ENCODE measurements at regions not wholly inside any gene's neighbourhood (a gene's known extent, or its start where the extent isn't known, plus 50 kb on each side); places are given as distances from the start of the nearest gene placed in this dataset.

DNA sequence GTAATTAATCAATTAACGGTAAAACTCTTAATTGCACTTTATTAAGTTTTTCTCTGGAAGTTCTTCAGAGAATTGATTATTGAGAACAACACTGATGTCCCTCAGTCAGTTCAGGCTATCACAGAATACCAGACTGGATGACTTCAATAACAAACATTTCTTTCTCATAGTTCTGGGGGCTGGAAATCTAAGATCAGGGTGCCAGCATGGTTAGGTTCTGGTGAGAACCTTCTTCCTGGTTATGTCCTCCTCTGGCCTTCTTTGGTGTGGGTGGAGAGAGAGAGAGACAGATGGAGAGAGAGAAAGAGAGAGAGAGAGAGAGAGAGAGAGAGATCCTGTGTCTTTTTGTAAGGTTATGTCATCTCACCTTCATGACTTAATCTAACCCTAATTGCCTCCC is 71.4 kb upstream of the DAP start:
- POLR2A ChIA-PET, result no interaction called here
- no peak for DNase-seq
- H2AFZ ChIP-seq (ENCODE audit: low read depth), result no peak overlapping the region

DNA sequence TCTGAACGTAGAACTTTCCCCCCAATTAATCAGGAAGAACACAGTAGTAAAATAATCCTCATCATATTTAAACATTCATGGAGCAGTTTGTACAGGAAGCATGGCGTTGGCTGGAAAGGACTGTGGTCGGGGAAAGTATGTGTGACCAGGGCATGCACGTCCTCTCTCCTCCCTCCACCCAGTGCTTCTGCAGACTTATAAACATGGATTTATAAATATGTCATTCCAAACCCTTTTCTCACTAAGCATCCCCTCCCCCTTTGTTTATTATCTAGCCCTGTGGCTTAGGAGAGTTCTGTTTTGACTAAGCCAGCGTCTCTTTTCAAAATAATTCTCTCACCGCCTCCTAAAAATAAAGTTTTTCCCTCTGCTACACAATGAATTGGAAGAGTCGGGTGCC is 70.4 kb upstream of the DAP start:
- Histone ChIP-seq H3K4me2 (no peak overlapping the region), H4K20me1 (ENCODE audit: insufficient read depth) (no peaks in the 10 kb centered on the region), H3K79me2 (ENCODE audit: insufficient read depth) (no peaks in the 10 kb centered on the region), H3K27me3 (ENCODE audit: insufficient read depth) (no peaks in the 10 kb centered on the region; the same call in 1 of the 2 replicates), H3F3A (replicated peaks; ENCODE audit: insufficient read depth) (peaks cover 3% of the 10 kb centered on the region), H3K9me2 (no peaks in the 10 kb centered on the region), H3K9ac (no peak overlapping the region), H2AFZ (ENCODE audit: low read depth) (no peak overlapping the region), H3K27ac (ENCODE audit: low read depth in 2 of 2, low read length in 1 of 2) (no peak overlapping the region), H3K36me3 (replicated peaks in 1 of 2; ENCODE audit: control insufficient read depth in 1 of 2, insufficient read depth in 2 of 2, low read length in 1 of 2) (no peaks in the 10 kb centered on the region), H3K4me1 (ENCODE audit: control insufficient read depth in 1 of 2, insufficient read depth in 2 of 2, low read depth in 1 of 2, low read length in 1 of 2) (no peaks in the 10 kb centered on the region), H3K4me3 (ENCODE audit: low read depth in 2 of 2, low read length in 1 of 2) (no peak overlapping the region), H3K9me3 (no peaks in the 10 kb centered on the region)
- WGBS (ENCODE audit: low lambda C conversion rate), result 60% methylated on average over 7 of the region's 7 CpGs
- ChIA-PET CTCF (no interaction called here), POLR2A (no interaction called here)
- no peak for DNase-seq
- TF ChIP-seq NFIC (IDR thresholded peaks at IDR 0.05; ENCODE audit: borderline replicate concordance) (no peak), YY1 (IDR thresholded peaks at IDR 0.05; ENCODE audit: low read depth) (no peak), RXRA (IDR thresholded peaks at IDR 0.05; ENCODE audit: borderline replicate concordance, low read depth) (no peak), MEF2A (IDR thresholded peaks at IDR 0.05; ENCODE audit: borderline replicate concordance, low read depth) (no peak), GABPA (IDR thresholded peaks at IDR 0.05; ENCODE audit: low read depth) (no peak), NRF1 (IDR thresholded peaks at IDR 0.05; ENCODE audit: low read depth, low read length) (no peak), EP300 (IDR thresholded peaks at IDR 0.05; ENCODE audit: borderline replicate concordance in 1 of 2, low read depth in 1 of 2, low read length in 1 of 2) (no peak), RAD21 (IDR thresholded peaks at IDR 0.05; ENCODE audit: low read length) (no peak), TEAD4 (IDR thresholded peaks at IDR 0.05; ENCODE audit: borderline replicate concordance, insufficient read depth) (no peak), MXI1 (IDR thresholded peaks at IDR 0.05; ENCODE audit: low read depth, low read length) (no peak)
- TF ChIP-seq, protein P1, sequence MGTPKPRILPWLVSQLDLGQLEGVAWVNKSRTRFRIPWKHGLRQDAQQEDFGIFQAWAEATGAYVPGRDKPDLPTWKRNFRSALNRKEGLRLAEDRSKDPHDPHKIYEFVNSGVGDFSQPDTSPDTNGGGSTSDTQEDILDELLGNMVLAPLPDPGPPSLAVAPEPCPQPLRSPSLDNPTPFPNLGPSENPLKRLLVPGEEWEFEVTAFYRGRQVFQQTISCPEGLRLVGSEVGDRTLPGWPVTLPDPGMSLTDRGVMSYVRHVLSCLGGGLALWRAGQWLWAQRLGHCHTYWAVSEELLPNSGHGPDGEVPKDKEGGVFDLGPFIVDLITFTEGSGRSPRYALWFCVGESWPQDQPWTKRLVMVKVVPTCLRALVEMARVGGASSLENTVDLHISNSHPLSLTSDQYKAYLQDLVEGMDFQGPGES (IDR thresholded peaks at IDR 0.05; ENCODE audit: low read depth, low read length), result no peak
- TF ChIP-seq, protein P2, sequence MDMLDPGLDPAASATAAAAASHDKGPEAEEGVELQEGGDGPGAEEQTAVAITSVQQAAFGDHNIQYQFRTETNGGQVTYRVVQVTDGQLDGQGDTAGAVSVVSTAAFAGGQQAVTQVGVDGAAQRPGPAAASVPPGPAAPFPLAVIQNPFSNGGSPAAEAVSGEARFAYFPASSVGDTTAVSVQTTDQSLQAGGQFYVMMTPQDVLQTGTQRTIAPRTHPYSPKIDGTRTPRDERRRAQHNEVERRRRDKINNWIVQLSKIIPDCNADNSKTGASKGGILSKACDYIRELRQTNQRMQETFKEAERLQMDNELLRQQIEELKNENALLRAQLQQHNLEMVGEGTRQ (IDR thresholded peaks at IDR 0.05; ENCODE audit: borderline replicate concordance, low read depth, low read length), result no peak

More for the DNA sequence above, 71.4 kb upstream of the DAP start:
- Histone ChIP-seq H3K9me2 (no peaks in the 10 kb centered on the region), H3K27me3 (ENCODE audit: insufficient read depth) (no peaks in the 10 kb centered on the region; the same call in 1 of the 2 replicates), H3K4me2 (no peak overlapping the region), H3K4me3 (ENCODE audit: low read depth in 2 of 2, low read length in 1 of 2) (no peak overlapping the region), H3K27ac (ENCODE audit: low read depth in 2 of 2, low read length in 1 of 2) (no peak overlapping the region), H3K36me3 (replicated peaks in 1 of 2; ENCODE audit: control insufficient read depth in 1 of 2, insufficient read depth in 2 of 2, low read length in 1 of 2) (no peaks in the 10 kb centered on the region), H3K9ac (no peak overlapping the region), H3K4me1 (ENCODE audit: control insufficient read depth in 1 of 2, insufficient read depth in 2 of 2, low read depth in 1 of 2, low read length in 1 of 2) (no peaks in the 10 kb centered on the region), H3K79me2 (ENCODE audit: insufficient read depth) (no peaks in the 10 kb centered on the region), H3K9me3 (no peaks in the 10 kb centered on the region), H3F3A (replicated peaks; ENCODE audit: insufficient read depth) (peaks cover 3% of the 10 kb centered on the region), H4K20me1 (ENCODE audit: insufficient read depth) (no peaks in the 10 kb centered on the region)
- CTCF ChIA-PET, result no interaction called here
- WGBS (ENCODE audit: low lambda C conversion rate), result 16% methylated on average over 1 of the region's 1 CpG
- TF ChIP-seq, protein P3, sequence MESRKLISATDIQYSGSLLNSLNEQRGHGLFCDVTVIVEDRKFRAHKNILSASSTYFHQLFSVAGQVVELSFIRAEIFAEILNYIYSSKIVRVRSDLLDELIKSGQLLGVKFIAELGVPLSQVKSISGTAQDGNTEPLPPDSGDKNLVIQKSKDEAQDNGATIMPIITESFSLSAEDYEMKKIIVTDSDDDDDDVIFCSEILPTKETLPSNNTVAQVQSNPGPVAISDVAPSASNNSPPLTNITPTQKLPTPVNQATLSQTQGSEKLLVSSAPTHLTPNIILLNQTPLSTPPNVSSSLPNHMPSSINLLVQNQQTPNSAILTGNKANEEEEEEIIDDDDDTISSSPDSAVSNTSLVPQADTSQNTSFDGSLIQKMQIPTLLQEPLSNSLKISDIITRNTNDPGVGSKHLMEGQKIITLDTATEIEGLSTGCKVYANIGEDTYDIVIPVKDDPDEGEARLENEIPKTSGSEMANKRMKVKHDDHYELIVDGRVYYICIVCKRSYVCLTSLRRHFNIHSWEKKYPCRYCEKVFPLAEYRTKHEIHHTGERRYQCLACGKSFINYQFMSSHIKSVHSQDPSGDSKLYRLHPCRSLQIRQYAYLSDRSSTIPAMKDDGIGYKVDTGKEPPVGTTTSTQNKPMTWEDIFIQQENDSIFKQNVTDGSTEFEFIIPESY (IDR thresholded peaks at IDR 0.05; ENCODE audit: borderline replicate concordance, low read depth), result no peak
- TF ChIP-seq, protein P4, sequence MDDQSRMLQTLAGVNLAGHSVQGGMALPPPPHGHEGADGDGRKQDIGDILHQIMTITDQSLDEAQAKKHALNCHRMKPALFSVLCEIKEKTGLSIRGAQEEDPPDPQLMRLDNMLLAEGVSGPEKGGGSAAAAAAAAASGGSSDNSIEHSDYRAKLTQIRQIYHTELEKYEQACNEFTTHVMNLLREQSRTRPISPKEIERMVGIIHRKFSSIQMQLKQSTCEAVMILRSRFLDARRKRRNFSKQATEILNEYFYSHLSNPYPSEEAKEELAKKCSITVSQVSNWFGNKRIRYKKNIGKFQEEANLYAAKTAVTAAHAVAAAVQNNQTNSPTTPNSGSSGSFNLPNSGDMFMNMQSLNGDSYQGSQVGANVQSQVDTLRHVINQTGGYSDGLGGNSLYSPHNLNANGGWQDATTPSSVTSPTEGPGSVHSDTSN (IDR thresholded peaks at IDR 0.05), result no peak
- TF ChIP-seq RAD21 (IDR thresholded peaks at IDR 0.05; ENCODE audit: low read length), result no peak
- TF ChIP-seq NFIC (IDR thresholded peaks at IDR 0.05; ENCODE audit: borderline replicate concordance), result no peak
- TF ChIP-seq RFX5 (IDR thresholded peaks at IDR 0.05; ENCODE audit: low read length), result no peak
- TF ChIP-seq SMC3 (IDR thresholded peaks at IDR 0.05; ENCODE audit: low read depth, low read length), result no peak
- TF ChIP-seq, protein P2 (IDR thresholded peaks at IDR 0.05; ENCODE audit: borderline replicate concordance, low read depth, low read length), result no peak
- TF ChIP-seq SIN3A (IDR thresholded peaks at IDR 0.05; ENCODE audit: borderline replicate concordance, low read depth, low read length), result no peak
- no peak for TF ChIP-seq RCOR1 (IDR thresholded peaks at IDR 0.05; ENCODE audit: low read length)
- TF ChIP-seq, protein P1 (IDR thresholded peaks at IDR 0.05; ENCODE audit: low read depth, low read length), result no peak
- no peak for TF ChIP-seq JUND (IDR thresholded peaks at IDR 0.05)
- TF ChIP-seq EP300 (IDR thresholded peaks at IDR 0.05; ENCODE audit: borderline replicate concordance in 1 of 2, low read depth in 1 of 2, low read length in 1 of 2), result no peak

Measured in SK-N-SH (cell line).